ENCODE measurements at regions not wholly inside any gene's neighbourhood (a gene's known extent, or its start where the extent isn't known, plus 50 kb on each side); places are given as distances from the start of the nearest gene placed in this dataset.
"Not testable (repeated sequence)": the region's sequence is repeated elsewhere in the genome, so short reads cannot be mapped to it uniquely, and the experiment has no call there.

- no peak for DNase-seq
Observed at GRCh38 chr3:152578769-152579168, 256.2 kb upstream of the P2RY1 start.

GRCh38 chr3:152581951-152582350 is 253.0 kb upstream of the P2RY1 start:
- no peak for DNase-seq

GRCh38 chr3:152583963-152584362 is 251.0 kb upstream of the P2RY1 start:
- no peak for DNase-seq

- no peak for DNase-seq
Observed at GRCh38 chr3:152586974-152587373, 248.0 kb upstream of the P2RY1 start.

GRCh38 chr3:152587861-152588260 is 247.1 kb upstream of the P2RY1 start:
- no peak for DNase-seq

GRCh38 chr3:152589644-152590043 is 245.3 kb upstream of the P2RY1 start:
- no peak for DNase-seq

GRCh38 chr3:152591515-152591914 is 243.4 kb upstream of the P2RY1 start:
- DNase-seq = no peak

GRCh38 chr3:152593242-152593641 is 241.7 kb upstream of the P2RY1 start:
- no peak for DNase-seq

GRCh38 chr3:152595975-152596821 is 238.7 kb upstream of the P2RY1 start:
- DNase-seq = peak in 1 of 56 donors; percentile 1

- DNase-seq = not testable (repeated sequence)
Observed at GRCh38 chr3:152596832-152597231, 238.1 kb upstream of the P2RY1 start.

GRCh38 chr3:152606146-152606545 is 228.8 kb upstream of the P2RY1 start:
- DNase-seq = no peak

GRCh38 chr3:152607179-152607578 is 227.8 kb upstream of the P2RY1 start:
- no peak for DNase-seq

- DNase-seq = no peak
Observed at GRCh38 chr3:152608696-152609594, 226.0 kb upstream of the P2RY1 start.

GRCh38 chr3:152609891-152610290 is 225.0 kb upstream of the P2RY1 start:
- DNase-seq = no peak

- DNase-seq = no peak
Observed at GRCh38 chr3:152610622-152611021, 224.3 kb upstream of the P2RY1 start.

- peak in 9 of 56 donors; percentile 3 to 63 (median 16) for DNase-seq
Observed at GRCh38 chr3:152611905-152612304, 223.0 kb upstream of the P2RY1 start.

- DNase-seq = no peak
Observed at GRCh38 chr3:152613851-152614250, 221.1 kb upstream of the P2RY1 start.

GRCh38 chr3:152615681-152616080 is 219.2 kb upstream of the P2RY1 start:
- no peak for DNase-seq

- DNase-seq = no peak
Observed at GRCh38 chr3:152617609-152618008, 217.3 kb upstream of the P2RY1 start.

GRCh38 chr3:152618529-152618928 is 216.4 kb upstream of the P2RY1 start:
- no peak for DNase-seq

- DNase-seq = no peak
Observed at GRCh38 chr3:152619691-152620090, 215.2 kb upstream of the P2RY1 start.

GRCh38 chr3:152620395-152620794 is 214.5 kb upstream of the P2RY1 start:
- DNase-seq = peak in 36 of 56 donors; percentile 7 to 80 (median 33)

Data from nucleus accumbens (tissue), 56 donors.